ENCODE measurements at regions not wholly inside any gene's neighbourhood (a gene's known extent, or its start where the extent isn't known, plus 50 kb on each side); places are given as distances from the start of the nearest gene placed in this dataset.

GRCh38 chr14:89542786-89543424, 125.9 kb upstream of the FOXN3 start:
- ChIA-PET CTCF (no interaction called here), POLR2A (ENCODE audit: low non-redundant PET) (no interaction called here)
- DNase-seq (ENCODE audit: low spot score) = no peak
- no peak overlapping the region for H3K27ac ChIP-seq
- TF ChIP-seq CTCF (conservative IDR thresholded peaks at IDR 0.05; ENCODE audit: low read depth) = no peak

GRCh38 chr14:89540830-89541470, 123.9 kb upstream of the FOXN3 start:
- DNase-seq (ENCODE audit: low spot score) = peak; percentile 41
- no peak for TF ChIP-seq CTCF (conservative IDR thresholded peaks at IDR 0.05; ENCODE audit: low read depth)
- no peak overlapping the region for H3K27ac ChIP-seq
- CTCF ChIA-PET = interaction anchor here (0.7 kb wide), 1 partner anchor 39 kb away, joined by 3 read pairs; no protein-coding TSS in a partner anchor
- POLR2A ChIA-PET (ENCODE audit: low non-redundant PET) = no interaction called here

GRCh38 chr14:89540009-89540829, 123.2 kb upstream of the FOXN3 start:
- no peak for DNase-seq (ENCODE audit: low spot score)
- TF ChIP-seq CTCF (conservative IDR thresholded peaks at IDR 0.05; ENCODE audit: low read depth) = no peak
- H3K27ac ChIP-seq = no peak overlapping the region
- ChIA-PET POLR2A (ENCODE audit: low non-redundant PET) (no interaction called here), CTCF (no interaction called here)

GRCh38 chr14:89537911-89538310, 120.9 kb upstream of the FOXN3 start:
- ChIA-PET CTCF (no interaction called here), POLR2A (ENCODE audit: low non-redundant PET) (no interaction called here)
- TF ChIP-seq CTCF (conservative IDR thresholded peaks at IDR 0.05; ENCODE audit: low read depth) = no peak
- no peak overlapping the region for H3K27ac ChIP-seq
- no peak for DNase-seq (ENCODE audit: low spot score)

GRCh38 chr14:89534902-89535685, 118.1 kb upstream of the FOXN3 start:
- DNase-seq (ENCODE audit: low spot score) = no peak
- H3K27ac ChIP-seq = no peak overlapping the region
- CTCF ChIA-PET = interaction anchor here (0.6 kb wide), 1 partner anchor 1210 kb away, joined by 3 read pairs; no protein-coding TSS in a partner anchor
- TF ChIP-seq CTCF (conservative IDR thresholded peaks at IDR 0.05; ENCODE audit: low read depth) = no peak
- POLR2A ChIA-PET (ENCODE audit: low non-redundant PET) = no interaction called here

GRCh38 chr14:89533766-89534165, 116.7 kb upstream of the FOXN3 start:
- POLR2A ChIA-PET (ENCODE audit: low non-redundant PET) = interaction anchor here (0.6 kb wide), 1 partner anchor 484 kb away, joined by 4 read pairs; no protein-coding TSS in a partner anchor
- CTCF ChIA-PET = no interaction called here
- DNase-seq (ENCODE audit: low spot score) = no peak
- no peak for TF ChIP-seq CTCF (conservative IDR thresholded peaks at IDR 0.05; ENCODE audit: low read depth)
- no peak overlapping the region for H3K27ac ChIP-seq

All from RWPE1 (cell line).